RPMI8226 (cell line): ENCODE measurements at regions not wholly inside any gene's neighbourhood (a gene's known extent, or its start where the extent isn't known, plus 50 kb on each side); places are given as distances from the start of the nearest gene placed in this dataset.
A peak's percentile ranks its signal among the peaks of the same experiment; 100 is the strongest.
"Not testable (repeated sequence)": the region's sequence is repeated elsewhere in the genome, so short reads cannot be mapped to it uniquely, and the experiment has no call there.

Source experiments
- DNase-seq: peaks from one replicate; pipeline ENCODE4 v3.0.0-alpha.2; 2015

DNA sequence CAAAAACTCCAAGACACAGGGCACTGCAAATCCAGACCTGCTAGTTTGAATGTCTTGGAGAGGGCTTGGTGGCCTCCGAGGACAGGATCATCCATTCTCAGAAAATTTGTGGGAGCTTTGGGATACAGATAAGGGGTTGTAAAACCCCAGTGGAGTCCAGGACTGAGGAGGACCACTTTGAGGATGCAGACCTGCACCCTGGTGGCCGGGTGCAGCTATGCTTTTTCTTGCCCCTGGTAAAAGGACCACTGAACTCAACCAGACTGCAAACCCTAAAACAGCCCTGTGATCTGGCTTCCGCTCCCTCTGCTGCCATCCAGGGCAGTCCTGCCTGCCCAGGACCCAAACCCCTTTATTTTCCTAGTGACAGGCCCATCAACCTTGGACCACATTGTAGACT lies 169.5 kb upstream of the DAAM1 start:
- no peak for DNase-seq

DNA sequence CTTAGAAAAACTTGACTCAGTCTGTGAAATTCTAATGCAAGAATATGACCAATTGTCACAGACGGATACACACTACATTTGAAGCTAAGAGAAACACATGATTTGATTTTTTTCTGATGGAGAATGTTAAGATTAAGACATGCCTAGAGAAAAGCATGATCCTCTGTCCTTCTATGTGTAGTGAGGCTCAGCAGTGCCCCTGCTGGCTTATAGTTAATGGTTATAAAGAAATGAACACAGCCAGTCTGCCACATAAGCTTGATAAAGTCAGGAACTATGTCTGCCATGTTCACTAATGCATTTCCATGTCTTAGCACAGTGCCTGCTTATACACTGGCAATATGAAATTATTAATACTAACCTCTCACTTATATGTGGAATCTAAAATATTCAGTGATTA lies 168.1 kb upstream of the DAAM1 start:
- DNase-seq: no peak

DNA sequence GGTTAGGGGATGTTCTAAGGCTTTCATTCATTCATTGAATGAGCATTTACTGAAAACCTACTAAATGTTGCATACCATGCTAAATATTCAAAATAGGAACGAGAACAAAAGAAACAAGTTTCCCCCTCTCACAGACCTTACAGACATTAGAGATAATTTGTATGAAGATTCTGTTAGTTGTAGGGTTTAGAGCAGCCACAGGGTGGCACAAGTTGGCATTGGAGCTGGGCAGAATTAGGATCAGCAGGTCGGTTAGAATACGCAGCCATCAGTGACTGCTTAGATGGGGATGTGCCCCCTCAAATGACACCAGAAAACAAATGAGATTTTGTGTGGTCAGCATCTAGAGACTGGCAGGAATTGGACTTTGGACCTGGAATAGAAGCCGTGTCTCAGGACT lies 166.3 kb upstream of the DAAM1 start:
- DNase-seq: no peak

DNA sequence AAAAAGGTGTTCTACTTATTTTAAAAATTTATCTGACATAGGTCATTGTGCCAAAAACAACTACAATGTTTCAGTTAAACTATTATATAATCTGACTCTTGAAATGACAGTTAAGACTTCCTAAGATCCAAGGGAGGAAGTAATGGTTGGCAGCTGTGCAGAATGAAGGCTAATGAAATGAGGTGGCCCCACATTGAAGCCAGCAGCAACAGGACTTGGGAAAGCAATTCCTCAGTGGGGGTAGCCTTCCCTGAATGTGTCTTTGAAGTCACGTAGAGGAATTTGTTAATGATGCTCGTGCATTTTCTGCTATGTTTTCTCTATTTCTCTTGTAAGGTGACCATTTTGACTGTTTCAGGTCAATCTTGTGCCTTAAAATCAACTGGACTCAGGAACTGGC lies 162.4 kb upstream of the DAAM1 start:
- no peak for DNase-seq

DNA sequence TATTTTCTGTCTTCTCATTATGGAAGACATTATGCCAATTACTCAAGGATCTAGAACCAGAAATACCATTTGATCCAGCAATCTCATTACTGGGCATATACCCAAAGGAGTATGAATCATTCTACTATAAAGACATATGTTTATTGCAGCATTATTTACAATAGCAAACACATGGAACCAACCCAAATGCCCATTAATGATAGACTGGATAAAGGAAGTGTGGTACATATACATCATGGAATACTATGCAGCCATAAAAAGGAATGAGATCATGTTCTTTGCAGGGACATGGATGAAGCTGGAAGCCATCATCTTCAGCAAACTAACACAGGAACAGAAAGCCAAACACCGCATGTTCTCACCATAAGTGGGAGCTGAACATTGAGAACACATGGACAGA lies 161.8 kb upstream of the DAAM1 start:
- DNase-seq: not testable (repeated sequence)

DNA sequence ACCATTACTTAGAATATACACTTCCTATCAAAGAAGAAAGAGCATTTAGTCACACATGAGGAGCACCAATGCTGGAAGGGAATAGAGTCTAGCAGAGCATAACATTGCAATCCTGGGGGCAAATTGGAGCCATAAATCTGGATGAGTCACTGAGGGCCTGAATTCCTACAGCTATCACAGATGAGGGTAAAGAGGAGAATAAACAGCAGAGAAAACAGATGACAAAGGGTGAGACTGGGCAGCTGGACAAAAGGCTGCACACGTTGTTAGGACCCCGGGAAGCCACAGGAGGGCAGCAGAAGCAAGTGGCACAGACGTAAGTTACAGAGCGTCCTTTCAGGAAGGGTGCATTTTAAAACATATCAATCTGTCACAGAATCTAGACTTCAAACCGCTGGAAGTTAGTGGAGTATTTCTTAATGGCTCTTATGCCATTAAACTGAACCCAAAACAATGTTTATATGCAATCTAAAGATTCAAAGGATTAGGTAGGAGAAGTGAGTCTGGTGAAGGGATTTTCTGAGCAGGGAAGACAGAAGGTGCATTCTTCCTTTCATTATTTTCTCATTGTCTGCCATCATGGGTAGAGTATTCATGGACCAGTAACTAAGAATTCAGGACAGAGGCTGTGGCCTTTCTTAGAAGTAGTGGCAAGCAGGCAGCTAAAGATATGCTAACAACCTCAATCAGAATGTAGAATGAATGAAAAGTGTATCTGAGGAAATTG lies 159.8 kb upstream of the DAAM1 start:
- DNase-seq: peak; percentile 50

DNA sequence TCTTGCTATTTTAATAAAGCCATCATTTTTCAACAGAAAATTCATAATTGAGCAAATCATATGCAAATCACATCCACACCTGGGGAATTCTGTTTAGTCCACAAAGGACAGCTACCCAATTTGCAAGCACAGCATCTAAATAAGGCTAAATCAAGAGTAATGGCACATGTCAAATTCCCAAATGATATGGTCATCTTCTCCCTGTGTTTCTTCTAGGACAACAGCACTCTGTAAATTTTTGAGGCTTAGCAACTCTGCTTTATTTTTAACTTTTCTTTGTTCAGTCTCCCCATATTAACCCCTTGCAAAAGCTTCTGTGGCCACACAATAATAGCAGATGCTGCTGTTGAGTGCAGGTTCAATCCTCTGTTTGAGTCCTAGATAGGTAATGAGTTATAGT lies 155.6 kb upstream of the DAAM1 start:
- DNase-seq: no peak

DNA sequence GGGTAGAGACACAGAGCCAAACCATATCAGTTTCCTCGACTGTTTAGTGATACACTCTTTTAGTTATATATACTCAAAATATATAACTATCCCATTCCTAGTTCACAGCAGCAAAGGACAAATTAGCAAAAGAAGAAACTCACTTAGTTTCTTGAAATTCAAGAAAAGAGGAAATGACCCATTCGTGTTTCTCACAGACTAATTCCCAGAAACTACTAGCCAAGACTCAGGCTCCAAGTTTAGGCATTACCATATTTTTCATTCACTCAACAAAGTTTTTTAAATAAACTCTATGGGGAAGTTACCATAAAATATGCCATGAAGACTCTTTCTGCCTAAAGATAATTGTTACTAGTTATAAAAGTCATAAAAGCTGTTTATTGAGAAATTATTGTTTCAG lies 152.3 kb upstream of the DAAM1 start:
- no peak for DNase-seq

DNA sequence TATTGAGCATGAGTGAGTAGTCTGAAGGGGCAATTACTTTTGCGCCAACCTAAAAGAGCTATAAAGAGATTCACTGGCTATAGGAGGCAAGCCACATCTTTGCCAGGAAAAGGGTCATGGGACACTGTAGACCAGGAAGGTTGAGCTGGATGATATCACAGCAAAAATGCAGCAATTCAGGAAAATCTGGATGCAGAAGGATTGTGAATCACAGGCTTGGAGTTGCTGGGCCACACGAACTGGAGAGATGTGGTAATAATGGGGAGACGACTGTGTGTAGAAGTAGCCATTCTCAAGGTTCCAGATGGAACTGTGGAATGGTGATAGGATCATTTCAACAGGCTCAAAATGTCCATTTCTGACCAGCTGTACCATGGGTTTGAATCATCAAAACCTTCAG lies 151.4 kb upstream of the DAAM1 start:
- DNase-seq: no peak

DNA sequence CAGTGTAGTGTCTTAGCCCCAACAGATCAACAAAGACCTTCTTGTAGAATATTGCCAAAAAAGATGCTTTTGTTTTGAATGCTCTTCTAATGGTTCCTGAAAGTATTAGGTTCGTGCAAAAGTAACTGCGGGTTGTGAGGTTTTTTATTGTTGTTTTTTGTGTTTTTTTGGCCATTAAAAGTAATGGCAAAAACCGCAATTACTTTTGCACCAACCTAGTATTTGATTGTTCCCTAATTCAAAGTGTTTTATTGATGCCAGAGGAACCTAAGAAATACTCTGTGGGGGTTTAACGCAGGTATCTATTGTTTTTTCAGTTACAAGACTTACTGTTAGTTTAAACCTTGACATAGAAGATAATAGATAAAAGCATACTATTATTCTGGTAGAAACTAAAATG lies 150.8 kb upstream of the DAAM1 start:
- no peak for DNase-seq

DNA sequence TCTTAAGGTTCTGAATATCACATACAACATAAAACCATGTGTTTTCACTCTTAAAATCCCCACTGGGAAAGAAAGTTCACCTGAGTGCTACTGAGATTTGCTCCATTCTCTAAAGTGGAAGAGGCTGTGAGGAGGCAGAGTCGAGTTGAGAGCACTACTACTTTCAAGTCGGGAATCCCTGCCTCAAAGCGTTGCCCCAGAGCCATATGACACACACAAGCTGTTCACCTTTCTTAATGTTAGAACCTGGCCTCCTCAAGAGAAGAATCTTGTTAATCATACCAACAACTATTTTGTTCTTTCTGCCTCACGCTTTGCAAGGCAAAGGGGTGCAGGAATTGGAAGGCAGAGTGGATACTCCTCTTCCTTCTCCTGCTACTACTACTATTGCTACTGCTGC lies 149.7 kb upstream of the DAAM1 start:
- no peak for DNase-seq

DNA sequence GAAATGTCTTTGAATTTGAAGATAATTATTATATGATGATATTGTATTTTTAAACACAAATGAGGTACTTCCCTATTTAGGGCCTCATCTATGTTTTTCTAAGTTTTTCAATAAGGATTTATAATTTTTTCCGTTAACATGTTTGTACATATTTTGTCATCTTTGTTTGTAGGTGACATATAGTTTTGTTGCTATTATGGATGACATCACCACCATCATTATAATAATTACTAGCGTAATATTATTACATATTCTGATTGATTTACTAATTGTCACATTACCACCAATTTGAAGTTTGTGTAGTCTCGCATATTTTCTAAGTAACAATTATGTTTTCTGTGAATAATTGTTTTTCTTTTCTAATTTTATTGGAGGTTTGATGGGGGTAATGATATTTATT lies 147.2 kb upstream of the DAAM1 start:
- DNase-seq: no peak

DNA sequence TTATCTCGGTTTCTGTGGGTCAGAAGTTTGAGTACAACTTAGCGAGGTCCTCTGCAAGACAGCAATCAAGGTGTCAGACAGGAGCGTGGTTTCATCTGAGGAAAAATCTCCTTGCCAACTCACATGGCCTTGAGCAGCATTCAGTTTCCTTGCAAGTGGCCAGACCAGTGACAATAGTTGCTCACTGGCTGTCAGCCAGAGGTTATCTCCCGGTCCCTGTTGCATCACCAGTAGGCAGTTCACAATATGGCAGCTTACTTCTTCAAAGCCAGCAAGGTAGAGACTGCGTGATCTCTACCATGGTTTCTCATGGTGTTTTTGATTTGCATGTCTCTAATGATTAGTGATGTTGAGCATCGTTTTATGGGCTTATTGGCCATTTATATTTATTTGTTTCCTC lies 143.8 kb upstream of the DAAM1 start:
- DNase-seq: no peak

DNA sequence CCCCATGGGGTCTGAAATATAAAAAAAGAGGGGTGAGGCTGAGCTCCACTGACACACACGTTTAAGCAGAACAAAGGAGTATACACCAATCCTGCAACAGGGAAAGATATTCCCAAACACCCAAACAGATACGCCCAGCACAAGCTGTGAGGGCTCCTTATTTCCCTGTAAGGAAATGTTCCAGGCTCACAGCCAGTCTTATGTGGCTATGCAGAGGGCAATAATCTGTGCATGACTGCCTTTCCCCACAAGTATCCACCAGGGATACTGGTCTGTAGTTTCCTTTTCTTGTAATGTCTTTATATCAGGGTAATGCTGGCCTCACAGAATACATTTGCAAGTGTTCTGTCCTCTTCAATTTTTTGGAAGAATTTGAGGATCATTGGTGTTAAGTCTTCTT lies 141.7 kb upstream of the DAAM1 start:
- no peak for DNase-seq

DNA sequence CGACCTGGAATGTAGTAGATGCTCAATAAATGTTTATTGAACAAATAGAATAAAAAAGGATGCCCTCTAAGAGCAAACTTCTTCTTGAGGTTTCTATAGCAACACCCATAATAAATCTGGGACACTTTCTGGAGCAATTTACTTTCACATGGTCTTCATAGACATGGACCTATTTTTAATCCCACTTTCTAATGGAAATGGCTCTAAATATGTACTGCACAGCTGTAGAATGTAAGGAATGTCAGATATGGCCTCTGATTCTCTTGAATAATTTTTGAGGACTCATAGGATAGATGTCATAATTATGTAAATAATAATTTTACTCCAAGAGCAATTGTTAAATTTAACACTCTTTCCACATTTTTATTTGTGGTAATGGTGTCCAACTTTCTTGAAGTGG lies 133.5 kb upstream of the DAAM1 start:
- DNase-seq: no peak

DNA sequence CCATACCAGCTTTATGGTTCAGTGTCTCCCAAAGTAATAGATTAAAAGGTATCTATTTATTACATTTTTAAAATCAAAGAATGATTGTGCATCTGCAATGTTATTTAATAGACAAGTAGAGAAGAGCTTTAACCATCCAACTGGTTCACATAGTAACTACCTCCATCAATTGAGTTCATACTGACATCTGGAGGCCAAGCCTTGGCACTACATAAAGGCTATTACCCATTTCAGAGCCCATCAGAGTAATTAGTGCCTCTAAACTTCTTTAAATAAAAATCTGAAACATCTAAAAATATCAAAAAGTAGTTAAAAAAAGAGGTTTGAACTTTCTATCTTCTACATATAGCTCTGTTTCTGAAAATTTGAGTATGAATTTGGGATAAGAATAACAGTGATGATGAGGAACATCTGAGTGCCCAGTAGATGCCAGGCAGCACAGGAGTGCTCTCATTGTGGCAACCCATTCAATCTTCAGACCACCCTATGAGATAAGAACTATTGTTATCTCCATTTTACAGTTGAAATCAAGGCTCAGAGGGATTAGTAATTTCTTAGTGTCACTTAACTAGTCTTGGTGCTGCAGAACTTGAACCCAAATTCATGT lies 132.9 kb upstream of the DAAM1 start:
- peak; percentile 12 for DNase-seq

DNA sequence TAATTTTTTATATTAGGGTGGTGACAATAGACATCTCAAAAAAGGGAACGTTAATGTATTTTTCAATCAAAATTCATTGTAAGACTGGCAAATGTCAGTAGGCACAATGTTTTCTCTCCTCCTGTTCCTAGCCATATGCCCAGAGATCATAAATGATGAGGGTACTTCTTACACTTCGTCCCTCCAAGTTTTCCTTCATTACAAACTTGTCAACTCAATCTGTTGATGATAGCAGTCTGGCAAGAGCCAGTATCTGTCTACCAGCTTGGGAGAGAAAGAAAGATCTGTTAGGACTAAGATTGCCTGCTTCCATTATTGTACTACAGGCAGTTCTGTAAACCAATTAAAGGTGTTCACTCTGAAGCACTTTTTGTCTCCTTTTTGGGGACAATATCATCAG lies 130.9 kb upstream of the DAAM1 start:
- DNase-seq: no peak

DNA sequence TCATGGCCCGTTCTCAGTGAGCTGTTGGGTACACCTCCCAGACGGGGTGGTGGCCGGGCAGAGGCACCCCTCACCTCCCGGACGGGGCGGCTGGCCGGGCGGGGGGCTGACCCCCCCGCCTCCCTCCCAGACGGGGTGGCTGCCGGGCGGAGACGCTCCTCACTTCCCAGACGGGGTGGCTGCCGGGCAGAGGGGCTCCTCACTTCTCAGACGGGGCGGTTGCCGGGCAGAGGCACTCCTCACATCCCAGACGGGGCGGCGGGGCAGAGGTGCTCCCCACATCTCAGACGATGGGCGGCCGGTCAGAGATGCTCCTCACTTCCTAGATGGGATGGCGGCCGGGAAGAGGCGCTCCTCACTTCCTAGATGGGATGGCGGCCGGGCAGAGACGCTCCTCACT lies 129.7 kb upstream of the DAAM1 start:
- DNase-seq: not testable (repeated sequence)

DNA sequence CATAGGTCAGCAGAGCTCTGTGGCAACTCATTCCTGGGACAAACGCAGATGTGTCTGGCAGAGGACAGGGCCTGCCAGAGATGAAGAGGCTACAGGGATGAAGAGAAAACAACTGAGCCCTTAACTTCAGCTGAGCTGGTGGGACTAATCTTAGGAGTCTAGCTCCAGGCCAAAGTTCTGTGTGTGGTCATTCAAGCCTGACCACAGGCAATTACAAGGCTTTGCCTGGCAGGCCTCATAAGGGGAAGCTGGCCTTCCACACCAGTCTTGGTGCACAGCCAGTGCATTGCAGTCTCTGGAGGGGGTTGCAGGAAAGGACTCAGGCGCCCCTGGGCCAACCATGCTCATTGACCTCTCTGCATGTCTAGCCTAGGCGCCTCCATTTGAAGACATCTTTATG lies 127.6 kb upstream of the DAAM1 start:
- no peak for DNase-seq

DNA sequence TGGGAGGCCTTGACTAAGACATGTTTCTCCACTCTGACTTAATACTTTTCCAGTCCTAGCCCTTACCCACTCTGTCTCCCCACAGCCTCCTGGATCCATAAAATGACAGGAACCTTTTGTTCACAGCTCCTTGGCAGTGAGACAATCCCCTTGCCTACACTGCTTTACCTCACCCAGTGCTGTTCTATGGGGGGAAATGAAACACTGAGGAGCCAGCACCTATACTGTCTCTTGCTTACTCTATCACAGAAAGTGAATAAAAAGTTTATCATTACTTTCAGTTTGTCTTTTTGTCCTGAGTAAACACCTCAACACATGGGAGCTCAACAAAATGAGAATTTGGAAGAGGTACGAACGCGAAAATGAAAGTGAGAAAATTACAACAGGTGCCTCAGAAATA lies 127.2 kb upstream of the DAAM1 start:
- no peak for DNase-seq

DNA sequence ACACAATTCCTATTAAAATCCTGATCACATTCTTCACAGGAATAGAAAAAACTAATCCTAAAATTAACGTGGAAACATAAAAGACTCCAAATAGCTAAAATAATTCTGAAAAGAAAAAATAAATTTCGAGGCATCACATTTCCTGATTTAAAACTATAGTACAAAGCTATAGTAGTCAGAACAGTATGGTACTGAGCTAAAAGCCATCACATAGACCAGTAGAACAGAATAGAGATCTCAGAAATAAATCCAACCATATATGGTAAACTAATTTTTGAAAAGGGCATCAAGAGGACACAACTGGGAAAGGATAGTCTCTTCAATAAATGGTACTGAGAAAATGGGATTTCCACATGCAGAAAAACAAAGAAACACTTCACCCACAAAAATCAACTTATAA lies 125.2 kb upstream of the DAAM1 start:
- DNase-seq: no peak

DNA sequence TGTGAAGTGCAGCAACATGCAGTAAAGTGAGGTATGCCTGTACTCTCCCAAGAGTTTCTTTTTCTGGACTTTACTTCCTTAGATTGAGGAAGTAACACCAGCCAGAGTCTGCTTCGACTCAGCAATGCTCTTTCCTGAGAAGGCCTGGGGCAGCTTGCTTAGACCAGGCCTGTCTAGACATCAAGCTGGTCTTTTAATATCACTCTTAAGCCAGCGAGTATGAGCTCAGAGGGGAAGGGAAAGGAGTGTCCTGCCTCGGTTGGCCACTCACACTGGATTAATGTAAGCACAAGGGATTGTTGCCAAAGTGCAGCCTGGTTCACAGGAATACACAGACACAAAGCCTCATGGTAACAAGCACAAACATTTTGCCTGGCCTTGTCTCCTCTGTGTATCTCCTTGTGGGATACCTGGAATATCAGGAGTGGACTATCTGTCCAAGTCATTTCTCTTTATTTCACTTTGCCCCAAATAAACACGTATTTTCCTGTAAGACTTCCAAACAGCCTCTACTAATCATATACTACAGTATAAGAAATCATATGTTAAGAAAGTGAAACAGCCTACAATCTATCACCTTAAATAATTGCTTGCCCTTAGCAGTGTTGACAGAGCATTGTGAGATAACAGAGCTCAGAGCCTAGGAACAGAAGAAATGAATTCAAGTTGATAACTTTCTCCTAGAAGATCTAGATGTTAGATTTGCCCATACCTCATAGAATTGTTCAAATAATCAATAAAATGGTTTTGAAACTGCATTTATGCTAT lies 121.2 kb upstream of the DAAM1 start:
- DNase-seq: no peak

DNA sequence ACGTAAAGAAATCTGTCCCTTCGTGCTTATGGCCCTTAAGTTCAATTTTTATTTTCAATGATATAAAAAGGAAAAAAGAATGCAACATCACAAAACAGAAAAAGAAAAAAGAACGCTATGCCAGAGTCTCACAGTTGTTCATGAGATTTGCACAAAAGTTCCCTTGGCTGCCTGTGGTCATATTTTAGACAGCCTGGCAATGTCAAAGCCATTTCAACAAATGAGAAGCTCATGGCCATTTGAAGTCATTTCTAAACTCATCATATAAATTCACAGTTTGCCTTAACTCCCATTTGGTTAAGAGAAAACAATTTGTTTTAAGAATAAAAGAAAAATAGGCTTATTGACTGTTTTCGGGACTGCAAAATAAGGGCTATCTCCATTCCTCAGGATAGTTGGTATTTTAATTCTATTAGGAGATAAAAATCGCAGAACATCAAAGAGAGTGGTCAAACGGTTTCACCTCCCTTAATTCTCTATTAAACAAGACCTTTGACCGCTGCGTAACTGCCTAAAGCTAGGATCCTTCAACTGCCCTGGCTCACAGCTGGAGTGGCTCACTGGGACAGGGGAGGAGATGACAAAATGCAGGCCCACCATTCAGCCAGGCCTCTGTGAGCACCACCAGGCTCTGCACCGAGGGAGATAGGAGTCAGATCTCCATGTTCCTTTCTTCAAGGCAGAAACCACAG lies 119.2 kb upstream of the DAAM1 start:
- DNase-seq: no peak

DNA sequence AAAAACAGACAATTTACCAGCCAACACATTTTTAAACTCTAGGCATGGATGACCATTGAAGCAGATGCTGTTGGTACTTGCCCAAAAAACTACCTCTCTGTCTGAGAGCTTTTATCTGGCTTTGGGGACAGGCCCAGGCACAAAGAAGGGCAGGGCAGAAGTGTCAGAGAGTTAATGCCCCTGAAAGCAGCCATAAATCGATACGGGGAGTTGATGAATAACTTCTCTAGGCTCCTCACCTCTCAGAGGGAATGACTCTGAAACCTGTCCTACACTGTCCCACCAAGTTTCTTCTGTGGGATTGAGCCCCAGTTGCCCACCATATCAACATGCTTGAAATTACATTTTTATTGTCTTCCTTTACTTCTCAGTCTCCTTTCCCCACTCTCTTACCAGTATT lies 113.0 kb upstream of the DAAM1 start:
- no peak for DNase-seq
